Stimulated activated CD4-positive, alpha-beta T cell treated with anti-CD3 and anti-CD28 coated beads, Interleukin-1b, Interleukin-23, amount 100 ng/mL, for 48 hours (primary cell): ENCODE measurements at regions not wholly inside any gene's neighbourhood (a gene's known extent, or its start where the extent isn't known, plus 50 kb on each side); places are given as distances from the start of the nearest gene placed in this dataset.

Experiments used
- DNase-seq: peaks from one replicate; pipeline ENCODE4 v3.0.0-alpha.2; 2020

- DNase-seq, result no peak
These were observed 238.0 kb upstream of the ATP2B1 start for GRCh38 chr12:89946518-89947135.

GRCh38 chr12:89945123-89945522, 236.5 kb upstream of the ATP2B1 start:
- DNase-seq, result no peak

GRCh38 chr12:89943463-89943862, 234.8 kb upstream of the ATP2B1 start:
- DNase-seq, result no peak

- no peak for DNase-seq
These were observed 232.8 kb upstream of the ATP2B1 start for GRCh38 chr12:89941436-89941835.

GRCh38 chr12:89939522-89940215, 231.0 kb upstream of the ATP2B1 start:
- DNase-seq, result no peak

GRCh38 chr12:89936631-89937030, 228.0 kb upstream of the ATP2B1 start:
- no peak for DNase-seq

GRCh38 chr12:89935850-89936249, 227.2 kb upstream of the ATP2B1 start:
- no peak for DNase-seq

- no peak for DNase-seq
These were observed 225.3 kb upstream of the ATP2B1 start for GRCh38 chr12:89933911-89934310.

- DNase-seq, result no peak
These were observed 224.3 kb upstream of the ATP2B1 start for GRCh38 chr12:89932954-89933353.

- DNase-seq, result no peak
These were observed 219.8 kb upstream of the ATP2B1 start for GRCh38 chr12:89928467-89928866.

- no peak for DNase-seq
These were observed 218.6 kb upstream of the ATP2B1 start for GRCh38 chr12:89927226-89927698.

- no peak for DNase-seq
These were observed 215.6 kb upstream of the ATP2B1 start for GRCh38 chr12:89924191-89924590.

GRCh38 chr12:89923091-89923490, 214.5 kb upstream of the ATP2B1 start:
- DNase-seq, result no peak

- DNase-seq, result no peak
These were observed 212.2 kb upstream of the ATP2B1 start for GRCh38 chr12:89920866-89921265.

- no peak for DNase-seq
These were observed 210.7 kb upstream of the ATP2B1 start for GRCh38 chr12:89919241-89919906.

- DNase-seq, result no peak
These were observed 209.7 kb upstream of the ATP2B1 start for GRCh38 chr12:89918172-89918846.

GRCh38 chr12:89909753-89910152, 201.1 kb upstream of the ATP2B1 start:
- DNase-seq, result no peak

GRCh38 chr12:89907659-89908058, 199.0 kb upstream of the ATP2B1 start:
- no peak for DNase-seq

- DNase-seq, result no peak
These were observed 198.2 kb upstream of the ATP2B1 start for GRCh38 chr12:89906824-89907223.

GRCh38 chr12:89906178-89906577, 197.5 kb upstream of the ATP2B1 start:
- no peak for DNase-seq

GRCh38 chr12:89901906-89902642, 193.4 kb upstream of the ATP2B1 start:
- DNase-seq, result no peak

- no peak for DNase-seq
These were observed 192.7 kb upstream of the ATP2B1 start for GRCh38 chr12:89901319-89901718.

- no peak for DNase-seq
These were observed 191.0 kb upstream of the ATP2B1 start for GRCh38 chr12:89899651-89900050.
